PC-3 (cell line): ENCODE measurements at regions not wholly inside any gene's neighbourhood (a gene's known extent, or its start where the extent isn't known, plus 50 kb on each side); places are given as distances from the start of the nearest gene placed in this dataset.
"Not testable (repeated sequence)": the region's sequence is repeated elsewhere in the genome, so short reads cannot be mapped to it uniquely, and the experiment has no call there.

ENCODE experiments used
- ATAC-seq: fragments of 200-7000 bp; cut with Tn5 transposase; 2 replicates; pipeline ENCODE4 v1.9.1; 2020; ENCODE audit warnings: mild to moderate bottlenecking, moderate library complexity
- BruUV-seq: library from RNA; stranded (reverse); fragments of 400-500 nt; replicated peaks from 2 replicates; lab custom pipeline; 2021; lab: Mats Ljungman, UMichigan
- CTCF ChIA-PET: fragments of 300-600 bp; sonication (Branson Sonifier 250); formaldehyde crosslinking; loops from one replicate; lab custom pipeline; 2022; ENCODE audit warnings: antibody characterized with exemption; lab: Charles Lee
- POLR2A ChIA-PET: fragments of 300-600 bp; sonication (Branson Sonifier 250); formaldehyde crosslinking; loops from one replicate; lab custom pipeline; 2022; ENCODE audit warnings: antibody characterized with exemption; ENCODE audit not compliant: unreplicated experiment; lab: Charles Lee
- DNase-seq: peaks from one replicate; pipeline ENCODE4 v3.0.0-alpha.2; 2015
- H2AFZ ChIP-seq: fragments of 300-600 bp; sonication (generic); 2 replicates; pipeline ENCODE4 v1.6.0; 2016; ENCODE audit warnings: antibody characterized with exemption, low read length
- H3F3A ChIP-seq: fragments of 300-600 bp; sonication (generic); one replicate; pipeline ENCODE4 v1.6.0; 2017; ENCODE audit warnings: antibody characterized with exemption, low read length, control low read depth, mild to moderate bottlenecking; ENCODE audit not compliant: unreplicated experiment
- H3K27ac ChIP-seq: fragments of 300-600 bp; sonication (generic); 2 replicates; pipeline ENCODE4 v1.5.1; 2016; ENCODE audit warnings: mild to moderate bottlenecking, low read length
- H3K27me3 ChIP-seq: fragments of 300-600 bp; sonication (generic); 2 replicates; pipeline ENCODE4 v1.6.1; 2016; ENCODE audit warnings: low read length, mixed read lengths
- H3K36me3 ChIP-seq: fragments of 300-600 bp; sonication (generic); 2 replicates; pipeline ENCODE4 v1.6.1; 2016; ENCODE audit warnings: low read depth, mixed run types, low read length, mixed read lengths
- H3K4me1 ChIP-seq: fragments of 300-600 bp; sonication (generic); 2 replicates; pipeline ENCODE4 v1.5.1; 2016; ENCODE audit warnings: low read length; ENCODE audit not compliant: insufficient read depth
- H3K4me2 ChIP-seq: fragments of 300-600 bp; sonication (generic); 2 replicates; pipeline ENCODE4 v1.6.0; 2016; ENCODE audit warnings: low read length
- H3K4me3 ChIP-seq: fragments of 300-600 bp; sonication (generic); 2 replicates; pipeline ENCODE4 v1.5.1; 2016; ENCODE audit warnings: mild to moderate bottlenecking, low read length, mixed read lengths
- H3K79me2 ChIP-seq: fragments of 300-600 bp; sonication (generic); 2 replicates; pipeline ENCODE4 v1.6.1; 2017; ENCODE audit warnings: low read length, mixed read lengths
- H3K9ac ChIP-seq: fragments of 300-600 bp; sonication (generic); 2 replicates; pipeline ENCODE4 v1.6.0; 2016; ENCODE audit warnings: mild to moderate bottlenecking, low read length
- H3K9me2 ChIP-seq: fragments of 300-600 bp; sonication (generic); replicated peaks from 2 replicates; pipeline ENCODE4 v1.6.1; 2016; ENCODE audit warnings: mixed run types, low read length, mixed read lengths
- H3K9me3 ChIP-seq: fragments of 300-600 bp; sonication (generic); 2 replicates; pipeline ENCODE4 v1.6.1; 2016; ENCODE audit warnings: low read length, mixed read lengths
- H4K20me1 ChIP-seq: fragments of 300-600 bp; sonication (generic); 2 replicates; pipeline ENCODE4 v1.6.1; 2016; ENCODE audit warnings: low read length, mixed read lengths
- CTCF ChIP-seq: fragments of 300-600 bp; sonication (generic); conservative IDR thresholded peaks from 2 replicates; pipeline ENCODE4 v1.5.1; 2017; ENCODE audit warnings: antibody characterized with exemption, low read depth, mild to moderate bottlenecking, low read length
- EZH2 ChIP-seq: fragments of 300-600 bp; sonication (generic); IDR thresholded peaks from one replicate; pipeline ENCODE4 v1.6.1; 2017; ENCODE audit warnings: antibody characterized with exemption, mild to moderate bottlenecking, low read length; ENCODE audit not compliant: unreplicated experiment
- EZH2phosphoT487 ChIP-seq: fragments of 300-600 bp; sonication (generic); IDR thresholded peaks from 2 replicates; pipeline ENCODE4 v1.6.1; 2018; ENCODE audit warnings: mild to moderate bottlenecking, antibody characterized with exemption, low read length, borderline replicate concordance
- intact Hi-C: fragments of 100-400 bp; cut with micrococcal nuclease; formaldehyde crosslinking; loops from 2 replicates; pipeline ENCODE4 v1.9.0; 2023

GRCh38 chrY:10627116-10627515, 1099.4 kb downstream of the TSPY10 start:
- Histone ChIP-seq H3K4me2 (no peak overlapping the region), H3F3A (no peaks in the 10 kb centered on the region), H3K9ac (no peak overlapping the region), H3K27ac (no peak overlapping the region), H2AFZ (no peak overlapping the region), H3K9me3 (no peaks in the 10 kb centered on the region), H3K4me1 (no peaks in the 10 kb centered on the region), H3K27me3 (no peaks in the 10 kb centered on the region), H3K79me2 (no peaks in the 10 kb centered on the region), H4K20me1 (no peaks in the 10 kb centered on the region), H3K4me3 (no peak overlapping the region), H3K9me2 (no peaks in the 10 kb centered on the region), H3K36me3 (no peaks in the 10 kb centered on the region)
- intact Hi-C loops, result no loop called here
- ATAC-seq (no peak), DNase-seq (peak; percentile 33)
- POLR2A ChIA-PET, result no interaction called here
- no peak for TF ChIP-seq EZH2
- no peak for TF ChIP-seq CTCF
- TF ChIP-seq EZH2phosphoT487, result no peak
- CTCF ChIA-PET, result no interaction called here
- BruUV-seq, result no TSS peak

GRCh38 chrY:10648813-10649212, 1121.1 kb downstream of the TSPY10 start:
- H3K36me3 ChIP-seq, CTCF ChIA-PET, H3K9me2 ChIP-seq, H4K20me1 ChIP-seq, ATAC-seq, H3F3A ChIP-seq, H3K4me2 ChIP-seq, H3K27ac ChIP-seq, H2AFZ ChIP-seq, intact Hi-C loops, DNase-seq, BruUV-seq, H3K4me1 ChIP-seq, H3K9me3 ChIP-seq, POLR2A ChIA-PET, H3K27me3 ChIP-seq, H3K4me3 ChIP-seq, H3K9ac ChIP-seq, H3K79me2 ChIP-seq: not testable (repeated sequence)

GRCh38 chrY:10657120-10657519, 1129.4 kb downstream of the TSPY10 start:
- H3K36me3 ChIP-seq, DNase-seq, H3K9me3 ChIP-seq, CTCF ChIA-PET, H2AFZ ChIP-seq, H3K9me2 ChIP-seq, H3K9ac ChIP-seq, H3K4me3 ChIP-seq, H3F3A ChIP-seq, intact Hi-C loops, POLR2A ChIA-PET, ATAC-seq, H3K4me2 ChIP-seq, H3K27me3 ChIP-seq, H3K79me2 ChIP-seq, H4K20me1 ChIP-seq, H3K4me1 ChIP-seq, H3K27ac ChIP-seq, BruUV-seq: not testable (repeated sequence)

- Histone ChIP-seq H3K27ac (no peak overlapping the region), H3K79me2 (no peaks in the 10 kb centered on the region), H3K4me3 (no peak overlapping the region), H3K4me2 (no peak overlapping the region), H3K4me1 (no peaks in the 10 kb centered on the region), H3K9ac (no peak overlapping the region), H3K27me3 (no peaks in the 10 kb centered on the region), H3K9me2 (no peaks in the 10 kb centered on the region), H3K36me3 (no peaks in the 10 kb centered on the region), H2AFZ (no peak overlapping the region), H3F3A (no peaks in the 10 kb centered on the region), H4K20me1 (no peaks in the 10 kb centered on the region), H3K9me3 (no peaks in the 10 kb centered on the region)
- no peak for ATAC-seq
- intact Hi-C loops, result no loop called here
- BruUV-seq, result no TSS peak
- ChIA-PET POLR2A (no interaction called here), CTCF (no interaction called here)
- no peak for TF ChIP-seq EZH2
- no peak for TF ChIP-seq EZH2phosphoT487
- no peak for TF ChIP-seq CTCF
- DNase-seq, result no peak
Observed at GRCh38 chrY:10666785-10667184, 1139.1 kb downstream of the TSPY10 start.
